ENCODE measurements at regions not wholly inside any gene's neighbourhood (a gene's known extent, or its start where the extent isn't known, plus 50 kb on each side); places are given as distances from the start of the nearest gene placed in this dataset.

DNA sequence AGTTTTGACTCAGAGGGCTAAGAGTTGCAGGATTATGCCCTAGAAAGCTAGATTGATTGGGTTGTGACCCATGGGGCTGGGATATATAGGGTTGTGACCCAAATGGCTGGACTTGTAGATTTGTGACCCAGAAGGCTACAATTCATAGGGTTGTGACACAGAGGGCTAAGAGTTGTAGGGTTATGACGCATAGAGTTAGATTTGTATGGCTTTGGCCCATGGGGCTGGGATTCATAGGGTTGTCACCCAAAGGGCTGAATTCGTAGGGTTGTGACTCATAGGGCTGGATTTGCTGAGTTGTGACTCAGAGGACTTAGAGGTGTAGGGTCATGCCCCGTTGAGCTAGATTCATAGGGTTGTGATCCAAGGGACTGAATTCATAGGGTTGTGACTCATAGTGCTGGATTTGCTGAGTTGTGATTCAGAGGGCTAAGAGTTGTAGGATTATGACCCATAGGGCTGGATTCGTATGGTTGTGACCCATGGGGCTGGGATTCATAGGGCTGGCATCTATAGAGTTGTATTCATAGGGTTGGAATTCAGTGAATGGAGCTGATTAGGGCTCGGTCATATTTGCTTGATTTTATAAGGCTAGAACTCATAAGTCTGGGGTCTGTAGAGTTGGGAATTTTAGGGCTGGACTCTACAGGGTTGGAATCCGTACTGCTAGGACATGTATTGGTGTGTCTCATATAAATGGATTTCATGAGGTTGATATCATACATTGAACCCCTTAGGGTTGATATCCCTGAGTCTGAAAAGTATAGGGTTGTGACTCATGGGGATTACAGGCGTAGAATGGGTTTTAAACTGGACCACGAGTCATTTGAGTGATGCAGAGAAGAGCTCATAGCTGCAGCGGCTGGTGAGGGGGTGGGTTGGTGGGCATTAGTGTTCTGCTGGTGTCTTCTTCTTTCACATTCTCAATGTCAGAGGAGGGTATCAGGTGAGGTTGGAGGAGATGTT, 125.7 kb downstream of the CRLF2 start:
- TF ChIP-seq, protein P1, sequence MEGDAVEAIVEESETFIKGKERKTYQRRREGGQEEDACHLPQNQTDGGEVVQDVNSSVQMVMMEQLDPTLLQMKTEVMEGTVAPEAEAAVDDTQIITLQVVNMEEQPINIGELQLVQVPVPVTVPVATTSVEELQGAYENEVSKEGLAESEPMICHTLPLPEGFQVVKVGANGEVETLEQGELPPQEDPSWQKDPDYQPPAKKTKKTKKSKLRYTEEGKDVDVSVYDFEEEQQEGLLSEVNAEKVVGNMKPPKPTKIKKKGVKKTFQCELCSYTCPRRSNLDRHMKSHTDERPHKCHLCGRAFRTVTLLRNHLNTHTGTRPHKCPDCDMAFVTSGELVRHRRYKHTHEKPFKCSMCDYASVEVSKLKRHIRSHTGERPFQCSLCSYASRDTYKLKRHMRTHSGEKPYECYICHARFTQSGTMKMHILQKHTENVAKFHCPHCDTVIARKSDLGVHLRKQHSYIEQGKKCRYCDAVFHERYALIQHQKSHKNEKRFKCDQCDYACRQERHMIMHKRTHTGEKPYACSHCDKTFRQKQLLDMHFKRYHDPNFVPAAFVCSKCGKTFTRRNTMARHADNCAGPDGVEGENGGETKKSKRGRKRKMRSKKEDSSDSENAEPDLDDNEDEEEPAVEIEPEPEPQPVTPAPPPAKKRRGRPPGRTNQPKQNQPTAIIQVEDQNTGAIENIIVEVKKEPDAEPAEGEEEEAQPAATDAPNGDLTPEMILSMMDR (IDR thresholded peaks at IDR 0.05): no peak
- no peak for TF ChIP-seq POLR2A (IDR thresholded peaks at IDR 0.05)

Measured in adrenal gland (tissue), 5 donors.